HFFc6 (cell line): ENCODE measurements at regions not wholly inside any gene's neighbourhood (a gene's known extent, or its start where the extent isn't known, plus 50 kb on each side); places are given as distances from the start of the nearest gene placed in this dataset.

ENCODE experiments used
- DNase-seq: peaks from one replicate; pipeline ENCODE4 v3.0.0-alpha.2; 2018
- H3K27ac Mint-ChIP-seq: 2 replicates; pipeline ENCODE4 v1.8.0; 2020; ENCODE audit warnings: mild to moderate bottlenecking, mixed read lengths
- H3K27me3 Mint-ChIP-seq: 2 replicates; pipeline ENCODE4 v1.8.0; 2021; ENCODE audit warnings: mild to moderate bottlenecking, moderate library complexity, mixed read lengths; ENCODE audit not compliant: insufficient read depth
- H3K36me3 Mint-ChIP-seq: 2 replicates; pipeline ENCODE4 v1.8.0; 2021; ENCODE audit warnings: low read depth, mixed read lengths
- H3K4me1 Mint-ChIP-seq: 2 replicates; pipeline ENCODE4 v1.8.0; 2020; ENCODE audit warnings: low read depth, mixed read lengths
- H3K4me3 Mint-ChIP-seq: 2 replicates; pipeline ENCODE4 v1.8.0; 2020; ENCODE audit warnings: mild to moderate bottlenecking, moderate library complexity, mixed read lengths
- H3K9me3 Mint-ChIP-seq: 2 replicates; pipeline ENCODE4 v1.8.0; 2020; ENCODE audit warnings: mild to moderate bottlenecking, mixed read lengths
- TF ChIP-seq, protein P1 (sequence below): fragments of 200-600 bp; sonication (generic); IDR thresholded peaks from 2 replicates; pipeline ENCODE4 v1.5.0; 2021; ENCODE audit warnings: antibody characterized with exemption, mild to moderate bottlenecking

DNA sequence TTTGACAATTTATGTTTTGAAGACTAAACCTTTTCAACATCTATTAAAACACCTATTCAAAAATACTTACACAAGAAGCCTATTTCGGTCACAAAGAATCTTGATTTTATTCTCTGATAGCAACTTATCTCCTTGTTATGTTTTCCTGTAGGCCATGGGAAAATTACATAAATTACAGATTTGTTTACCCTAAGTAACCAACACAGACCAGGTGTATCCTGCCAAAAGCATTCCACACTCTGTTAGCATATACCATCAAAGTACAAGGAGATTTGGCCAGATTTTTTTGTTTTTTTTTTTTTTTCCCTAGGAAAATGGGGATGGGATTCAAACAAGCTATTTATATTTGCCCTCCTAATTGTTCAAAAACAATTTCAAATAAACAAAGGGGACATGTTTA, 497.9 kb upstream of the MAGEB18 start:
- Mint-ChIP-seq H3K4me3 (no peak overlapping the region), H3K36me3 (no peaks in the 10 kb centered on the region), H3K9me3 (peaks cover 17% of the 10 kb centered on the region), H3K4me1 (no peaks in the 10 kb centered on the region), H3K27ac (no peak overlapping the region), H3K27me3 (no peaks in the 10 kb centered on the region)
- DNase-seq = no peak
- TF ChIP-seq, protein P1, sequence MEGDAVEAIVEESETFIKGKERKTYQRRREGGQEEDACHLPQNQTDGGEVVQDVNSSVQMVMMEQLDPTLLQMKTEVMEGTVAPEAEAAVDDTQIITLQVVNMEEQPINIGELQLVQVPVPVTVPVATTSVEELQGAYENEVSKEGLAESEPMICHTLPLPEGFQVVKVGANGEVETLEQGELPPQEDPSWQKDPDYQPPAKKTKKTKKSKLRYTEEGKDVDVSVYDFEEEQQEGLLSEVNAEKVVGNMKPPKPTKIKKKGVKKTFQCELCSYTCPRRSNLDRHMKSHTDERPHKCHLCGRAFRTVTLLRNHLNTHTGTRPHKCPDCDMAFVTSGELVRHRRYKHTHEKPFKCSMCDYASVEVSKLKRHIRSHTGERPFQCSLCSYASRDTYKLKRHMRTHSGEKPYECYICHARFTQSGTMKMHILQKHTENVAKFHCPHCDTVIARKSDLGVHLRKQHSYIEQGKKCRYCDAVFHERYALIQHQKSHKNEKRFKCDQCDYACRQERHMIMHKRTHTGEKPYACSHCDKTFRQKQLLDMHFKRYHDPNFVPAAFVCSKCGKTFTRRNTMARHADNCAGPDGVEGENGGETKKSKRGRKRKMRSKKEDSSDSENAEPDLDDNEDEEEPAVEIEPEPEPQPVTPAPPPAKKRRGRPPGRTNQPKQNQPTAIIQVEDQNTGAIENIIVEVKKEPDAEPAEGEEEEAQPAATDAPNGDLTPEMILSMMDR = no peak

DNA sequence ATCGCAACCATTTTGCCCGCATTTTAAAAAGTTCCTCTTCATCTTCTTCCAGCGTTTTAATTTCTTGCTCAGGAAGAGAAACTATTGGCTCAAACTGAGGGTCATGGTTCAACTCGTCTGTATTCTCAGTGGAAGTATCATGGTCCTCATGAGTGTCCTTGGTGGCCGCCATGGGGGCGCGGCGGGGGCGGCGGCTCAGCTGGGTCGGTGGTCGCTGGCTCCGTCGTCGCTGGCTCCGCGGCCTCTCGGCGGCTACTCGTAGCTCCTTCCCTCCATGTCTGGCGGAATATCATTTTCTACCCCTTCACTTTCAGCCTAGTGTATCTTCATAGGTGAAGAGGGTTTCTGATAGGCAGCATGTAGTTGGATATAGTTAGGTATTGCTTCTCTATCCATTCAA, 492.0 kb upstream of the MAGEB18 start:
- Mint-ChIP-seq H3K4me3 (no peak overlapping the region), H3K27ac (no peak overlapping the region), H3K27me3 (no peaks in the 10 kb centered on the region), H3K9me3 (peaks cover 8% of the 10 kb centered on the region; the same call in 1 of the 2 replicates), H3K4me1 (no peaks in the 10 kb centered on the region), H3K36me3 (no peaks in the 10 kb centered on the region)
- no peak for DNase-seq
- TF ChIP-seq, protein P1 = no peak

DNA sequence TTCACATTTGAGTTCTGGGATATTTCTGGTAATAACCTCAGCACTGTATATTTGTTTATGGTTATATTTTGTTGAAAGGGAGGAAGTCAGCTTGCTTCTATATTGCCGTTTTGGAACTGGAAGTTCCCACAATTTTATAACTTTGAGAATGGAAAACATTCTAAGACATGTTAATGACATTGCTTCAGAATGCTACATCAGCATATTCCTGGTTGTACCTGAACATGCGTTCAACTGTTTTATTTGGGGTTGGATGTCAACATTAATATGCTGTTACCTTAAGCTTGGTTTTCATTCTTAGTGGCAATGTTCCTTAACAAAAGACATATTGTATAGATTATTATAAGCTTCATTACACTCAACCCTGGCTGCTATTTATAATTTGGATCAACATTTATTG, 489.4 kb upstream of the MAGEB18 start:
- TF ChIP-seq, protein P1 = no peak
- Mint-ChIP-seq H3K27ac (no peak overlapping the region), H3K4me1 (no peaks in the 10 kb centered on the region), H3K9me3 (peaks cover 8% of the 10 kb centered on the region; the same call in 1 of the 2 replicates), H3K36me3 (no peaks in the 10 kb centered on the region), H3K27me3 (no peaks in the 10 kb centered on the region), H3K4me3 (no peak overlapping the region)
- DNase-seq = no peak

DNA sequence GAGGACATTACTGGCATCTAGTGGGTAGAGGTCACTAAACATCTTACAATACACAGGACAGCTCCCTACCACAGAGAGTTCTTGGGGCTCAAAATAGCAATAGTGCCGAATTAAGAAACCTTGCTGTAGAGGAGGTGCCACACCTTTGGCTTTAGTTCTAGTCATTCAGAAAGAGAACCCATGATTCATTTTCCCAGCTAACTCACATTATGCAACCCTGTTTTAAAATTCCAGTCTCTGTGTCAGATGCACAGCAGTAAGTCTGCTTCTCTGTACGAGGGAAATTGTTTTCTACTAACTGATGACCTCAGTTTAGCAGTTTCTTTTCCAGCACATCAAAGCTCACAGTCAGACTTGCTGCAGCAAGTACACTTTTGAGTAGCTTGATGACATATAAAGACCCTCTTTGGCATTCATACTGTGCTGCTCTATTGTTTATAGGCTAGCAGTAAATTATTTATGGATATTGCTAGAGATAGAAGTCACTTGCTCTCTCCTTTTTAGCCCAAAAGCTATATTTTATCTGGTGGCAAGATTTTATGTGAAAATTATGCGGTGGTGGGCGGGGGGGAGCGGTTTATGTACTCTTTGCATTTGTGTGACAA, 487.8 kb upstream of the MAGEB18 start:
- H3K27me3 Mint-ChIP-seq = no peaks in the 10 kb centered on the region
- H3K4me1 Mint-ChIP-seq = no peaks in the 10 kb centered on the region
- TF ChIP-seq, protein P1 = no peak
- H3K9me3 Mint-ChIP-seq = peaks cover 8% of the 10 kb centered on the region; the same call in 1 of the 2 replicates
- H3K27ac Mint-ChIP-seq = no peak overlapping the region
- H3K4me3 Mint-ChIP-seq = no peak overlapping the region
- H3K36me3 Mint-ChIP-seq = no peaks in the 10 kb centered on the region
- no peak for DNase-seq

DNA sequence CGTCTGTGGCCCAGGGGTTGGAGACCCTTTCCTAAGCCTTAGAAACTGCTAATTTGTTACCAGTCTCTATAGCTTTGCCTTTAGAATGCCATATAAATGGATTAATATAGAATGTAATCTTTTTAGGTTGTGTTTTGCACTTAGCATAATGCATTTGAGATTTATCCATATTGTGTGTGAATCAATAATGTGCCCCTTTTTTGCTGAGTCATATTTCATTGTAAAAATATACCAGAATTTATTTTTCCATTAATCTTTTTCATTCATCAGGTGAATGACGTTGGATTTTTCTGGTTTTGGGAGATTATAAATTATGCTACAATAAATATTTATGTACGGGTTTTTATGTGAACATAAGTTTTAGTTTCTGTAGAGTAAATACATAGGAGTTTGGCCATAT, 478.8 kb upstream of the MAGEB18 start:
- H3K27me3 Mint-ChIP-seq = no peaks in the 10 kb centered on the region
- DNase-seq = no peak
- TF ChIP-seq, protein P1 = no peak
- no peaks in the 10 kb centered on the region for H3K36me3 Mint-ChIP-seq
- H3K4me3 Mint-ChIP-seq = no peak overlapping the region
- H3K4me1 Mint-ChIP-seq = no peaks in the 10 kb centered on the region
- H3K27ac Mint-ChIP-seq = no peak overlapping the region
- no peaks in the 10 kb centered on the region for H3K9me3 Mint-ChIP-seq

DNA sequence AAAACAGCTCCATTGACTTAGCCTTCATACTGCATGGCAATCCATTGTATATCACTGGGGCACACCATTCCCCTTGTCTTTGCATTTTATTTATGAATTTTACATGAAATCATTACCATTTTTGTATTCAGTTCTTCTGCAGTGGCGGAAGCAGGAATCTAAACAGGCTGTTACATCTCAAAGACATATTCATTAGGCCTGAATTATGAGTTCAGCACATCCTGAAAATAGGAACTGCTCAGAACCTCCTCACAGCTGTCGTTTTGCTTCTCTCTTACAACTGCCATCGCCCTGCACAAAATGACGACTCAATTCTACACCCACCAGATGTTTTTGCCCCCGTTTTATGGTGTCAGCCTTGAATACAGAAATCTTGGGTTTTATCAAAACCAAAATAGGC, 474.4 kb upstream of the MAGEB18 start:
- no peaks in the 10 kb centered on the region for H3K9me3 Mint-ChIP-seq
- DNase-seq = no peak
- H3K27ac Mint-ChIP-seq = no peak overlapping the region
- no peaks in the 10 kb centered on the region for H3K36me3 Mint-ChIP-seq
- H3K4me3 Mint-ChIP-seq = no peak overlapping the region
- no peaks in the 10 kb centered on the region for H3K4me1 Mint-ChIP-seq
- TF ChIP-seq, protein P1 = no peak
- H3K27me3 Mint-ChIP-seq = no peaks in the 10 kb centered on the region
